SK-N-SH (cell line): ENCODE measurements at regions not wholly inside any gene's neighbourhood (a gene's known extent, or its start where the extent isn't known, plus 50 kb on each side); places are given as distances from the start of the nearest gene placed in this dataset.
"Not testable (repeated sequence)": the region's sequence is repeated elsewhere in the genome, so short reads cannot be mapped to it uniquely, and the experiment has no call there.

Experiments
- CTCF ChIA-PET: fragments of 300-600, 350-600 bp; formaldehyde crosslinking; extraction: SDS; loops from one replicate; lab custom pipeline; 2021; lab: Yijun Ruan, JAX
- POLR2A ChIA-PET: fragments of 350-600 bp; sonication (Branson Sonifier 250); formaldehyde crosslinking; extraction: SDS; loops from one replicate; lab custom pipeline; 2020; ENCODE audit warnings: antibody characterized with exemption, inconsistent platforms; lab: Yijun Ruan, JAX
- DNase-seq: peaks from one replicate; pipeline ENCODE4 v3.0.0; 2012
- H2AFZ ChIP-seq: fragments of 200-600 bp; sonication (generic); 2 replicates; pipeline ENCODE4 v1.8.1; 2016; ENCODE audit warnings: antibody characterized with exemption, mild to moderate bottlenecking, low read depth
- H3F3A ChIP-seq: fragments of 200-600 bp; sonication (generic); replicated peaks from 2 replicates; pipeline ENCODE3; 2016; ENCODE audit warnings: antibody characterized with exemption, mild to moderate bottlenecking; ENCODE audit not compliant: insufficient read depth
- H3K27ac ChIP-seq, 2 experiments: fragments of 200-500 bp in 1 of 2; fragments of 200-600 bp in 1 of 2; sonication (Bioruptor generic) in 1 of 2; sonication (generic), shearing (Covaris generic) in 1 of 2; 2 replicates each; pipeline versions ENCODE4 v1.5.1 to v1.6.1; 2014 to 2016; ENCODE audit warnings: low read depth in 2 of 2, inconsistent platforms in 1 of 2, low read length in 1 of 2, mild to moderate bottlenecking in 1 of 2, mixed read lengths in 1 of 2
- H3K27me3 ChIP-seq: fragments of 200-600 bp; sonication (generic), shearing (Covaris generic); 2 replicates; pipeline ENCODE4 v1.6.1; 2016; ENCODE audit warnings: mixed run types; ENCODE audit not compliant: insufficient read depth
- H3K36me3 ChIP-seq, 2 experiments: fragments of 200-500 bp in 1 of 2; fragments of 200-600 bp in 1 of 2; sonication (Bioruptor generic) in 1 of 2; sonication (generic) in 1 of 2; replicated peaks in 1 of 2; 2 replicates each; pipeline versions ENCODE3 to v1.5.1; 2014 to 2016; ENCODE audit warnings: low read length in 1 of 2, mild to moderate bottlenecking in 1 of 2; ENCODE audit not compliant: insufficient read depth in 2 of 2, control insufficient read depth in 1 of 2
- H3K4me1 ChIP-seq, 2 experiments: fragments of 200-500 bp in 1 of 2; fragments of 200-600 bp in 1 of 2; sonication (Bioruptor generic) in 1 of 2; sonication (generic), shearing (Covaris generic) in 1 of 2; 2 replicates each; pipeline versions ENCODE4 v1.5.1 to v1.6.1; 2014 to 2016; ENCODE audit warnings: low read depth in 1 of 2, low read length in 1 of 2, mixed run types in 1 of 2; ENCODE audit not compliant: insufficient read depth in 2 of 2, control insufficient read depth in 1 of 2
- H3K4me2 ChIP-seq: fragments of 200-600 bp; sonication (generic), shearing (Covaris generic); 2 replicates; pipeline ENCODE4 v1.6.1; 2017; ENCODE audit warnings: mixed run types
- H3K4me3 ChIP-seq, 2 experiments: fragments of 200-500 bp in 1 of 2; fragments of 200-600 bp in 1 of 2; sonication (Bioruptor generic) in 1 of 2; sonication (generic), shearing (Covaris generic) in 1 of 2; 2 replicates each; pipeline versions ENCODE4 v1.5.1 to v1.8.1; 2014 to 2016; ENCODE audit warnings: low read depth in 2 of 2, inconsistent platforms in 1 of 2, low read length in 1 of 2, mild to moderate bottlenecking in 1 of 2, mixed read lengths in 1 of 2, moderate library complexity in 1 of 2
- H3K79me2 ChIP-seq: fragments of 200-600 bp; sonication (generic); 2 replicates; pipeline ENCODE4 v1.8.1; 2017; ENCODE audit warnings: mild to moderate bottlenecking; ENCODE audit not compliant: insufficient read depth
- H3K9ac ChIP-seq: fragments of 200-600 bp; sonication (generic); 2 replicates; pipeline ENCODE4 v1.6.1; 2017; ENCODE audit warnings: mixed run types
- H3K9me2 ChIP-seq: fragments of 200-600 bp; sonication (generic); 2 replicates; pipeline ENCODE4 v1.6.1; 2017; ENCODE audit warnings: mixed run types
- H3K9me3 ChIP-seq: fragments of 200-600 bp; sonication (generic); 2 replicates; pipeline ENCODE4 v1.6.1; 2017; ENCODE audit warnings: mixed run types, mild to moderate bottlenecking, moderate library complexity
- H4K20me1 ChIP-seq: fragments of 200-600 bp; sonication (generic); 2 replicates; pipeline ENCODE4 v1.6.1; 2017; ENCODE audit warnings: mild to moderate bottlenecking, mixed run types; ENCODE audit not compliant: insufficient read depth
- EP300 ChIP-seq, 2 experiments: IDR thresholded peaks; 2 replicates each; pipeline versions ENCODE4 v1.4.0 to v1.6.1; 2012; ENCODE audit warnings: borderline replicate concordance in 1 of 2, low read depth in 1 of 2, low read length in 1 of 2
- FOXM1 ChIP-seq: IDR thresholded peaks from 2 replicates; pipeline ENCODE4 v1.4.0; 2012; ENCODE audit warnings: low read depth, mild to moderate bottlenecking
- IRF3 ChIP-seq: fragments of 150-350 bp; IDR thresholded peaks from 2 replicates; pipeline ENCODE4 v1.6.1; 2016; ENCODE audit warnings: mild to moderate bottlenecking, low read depth, low read length
- POLR2AphosphoS5 ChIP-seq: IDR thresholded peaks from 2 replicates; pipeline ENCODE4 v1.6.1; 2012; ENCODE audit warnings: low read depth, low read length
- RCOR1 ChIP-seq: fragments of 150-350 bp; IDR thresholded peaks from 2 replicates; pipeline ENCODE4 v1.6.1; 2017; ENCODE audit warnings: antibody characterized with exemption, low read length
- REST ChIP-seq: IDR thresholded peaks from 2 replicates; pipeline ENCODE4 v1.6.1; 2012; ENCODE audit warnings: mild to moderate bottlenecking, low read depth, low read length, moderate library complexity
- ZBTB33 ChIP-seq: IDR thresholded peaks from 2 replicates; pipeline ENCODE4 v1.4.0; 2012; ENCODE audit warnings: low read depth, borderline replicate concordance
- WGBS: methylation state at CpG from one replicate; pipeline ENCODE4 v1.1.6; 2017; ENCODE audit warnings: low lambda C conversion rate; 5-methylcytosine and 5-hydroxymethylcytosine counted together

- TF ChIP-seq REST (peak; percentile 63; the same call in 1 of the 2 replicates), EP300 (IDR thresholded peaks at IDR 0.05; ENCODE audit: borderline replicate concordance in 1 of 2, low read depth in 1 of 2, low read length in 1 of 2) (peak; percentile 92 to 97), POLR2AphosphoS5 (peak; percentile 93; the same call in 1 of the 2 replicates), ZBTB33 (peak; percentile 68; the same call in 1 of the 2 replicates), RCOR1 (no peak), IRF3 (no peak), FOXM1 (peak; percentile 96)
- TF ChIP-seq, all 33 proteins: peak for 19
Observed at GRCh38 chr2:189350540-189351209, 90.6 kb upstream of the WDR75 start (continued).

- H3K4me2 ChIP-seq, H3K4me1 ChIP-seq, DNase-seq, H3K9ac ChIP-seq, H3K9me3 ChIP-seq, H3K79me2 ChIP-seq, H3K4me3 ChIP-seq, H2AFZ ChIP-seq, H3K27me3 ChIP-seq, POLR2A ChIA-PET, H4K20me1 ChIP-seq, H3K36me3 ChIP-seq, CTCF ChIA-PET, H3K9me2 ChIP-seq: not testable (repeated sequence)
- H3K27ac ChIP-seq, result peak overlapping the region in 1 of 2 experiments; percentile 92; a peak in 2 of 4 replicates
- WGBS, result 86% methylated on average over 1 of the region's 1 CpG
- peaks cover 21% of the 10 kb centered on the region for H3F3A ChIP-seq
Observed at GRCh38 chr2:189351933-189352332, 89.3 kb upstream of the WDR75 start.

GRCh38 chr2:189357375-189357774 is 83.9 kb upstream of the WDR75 start:
- H3K4me1 ChIP-seq, H3K27me3 ChIP-seq, H3K4me2 ChIP-seq, CTCF ChIA-PET, H3K9me3 ChIP-seq, H3K9me2 ChIP-seq, H3F3A ChIP-seq, H3K27ac ChIP-seq, H3K79me2 ChIP-seq, H4K20me1 ChIP-seq, H3K4me3 ChIP-seq, H3K9ac ChIP-seq, H3K36me3 ChIP-seq, DNase-seq, POLR2A ChIA-PET, H2AFZ ChIP-seq: not testable (repeated sequence)
- 85% methylated on average over 3 of the region's 4 CpGs for WGBS
